A549 (cell line): ENCODE measurements at regions not wholly inside any gene's neighbourhood (a gene's known extent, or its start where the extent isn't known, plus 50 kb on each side); places are given as distances from the start of the nearest gene placed in this dataset.

ENCODE experiments used
- BCL3 ChIP-seq: fragments of >200 bp; sonication (Bioruptor Twin); formaldehyde crosslinking; IDR thresholded peaks from 3 replicates; pipeline ENCODE4 v1.6.1; 2016
- CTCF ChIP-seq: fragments of >200 bp; sonication (Bioruptor Twin); formaldehyde crosslinking; IDR thresholded peaks from 3 replicates; pipeline ENCODE4 v1.5.1; 2016
- POLR2A ChIP-seq: IDR thresholded peaks from 2 replicates; pipeline ENCODE4 v1.6.1; 2012; ENCODE audit warnings: mild to moderate bottlenecking, low read length

- TF ChIP-seq CTCF (no peak), BCL3 (no peak), POLR2A (no peak)
Observed at GRCh38 chr2:128562471-128563347, 244.0 kb upstream of the HS6ST1 start.
